ENCODE measurements at regions not wholly inside any gene's neighbourhood (a gene's known extent, or its start where the extent isn't known, plus 50 kb on each side); places are given as distances from the start of the nearest gene placed in this dataset.
"Not testable (repeated sequence)": the region's sequence is repeated elsewhere in the genome, so short reads cannot be mapped to it uniquely, and the experiment has no call there.

- DNase-seq = no peak
Measured at GRCh38 chr2:149773006-149773405, 185.4 kb upstream of the MMADHC start.

- peak; percentile 41 for DNase-seq
Measured at GRCh38 chr2:149768320-149768799, 180.8 kb upstream of the MMADHC start.

- peak; percentile 64 for DNase-seq
Measured at GRCh38 chr2:149767516-149767974, 180.0 kb upstream of the MMADHC start.

- no peak for DNase-seq
Measured at GRCh38 chr2:149766339-149766738, 178.8 kb upstream of the MMADHC start.

GRCh38 chr2:149765636-149766035 is 178.1 kb upstream of the MMADHC start:
- no peak for DNase-seq

- DNase-seq = no peak
Measured at GRCh38 chr2:149765003-149765402, 177.4 kb upstream of the MMADHC start.

- no peak for DNase-seq
Measured at GRCh38 chr2:149763358-149763757, 175.8 kb upstream of the MMADHC start.

GRCh38 chr2:149761611-149762010 is 174.0 kb upstream of the MMADHC start:
- no peak for DNase-seq

- DNase-seq = not testable (repeated sequence)
Measured at GRCh38 chr2:149759382-149759781, 171.8 kb upstream of the MMADHC start.

- not testable (repeated sequence) for DNase-seq
Measured at GRCh38 chr2:149754722-149755121, 167.1 kb upstream of the MMADHC start.

GRCh38 chr2:149747456-149747855 is 159.9 kb upstream of the MMADHC start:
- no peak for DNase-seq

GRCh38 chr2:149745396-149746230 is 158.0 kb upstream of the MMADHC start:
- DNase-seq = peak; percentile 65

GRCh38 chr2:149744865-149745264 is 157.3 kb upstream of the MMADHC start:
- DNase-seq = peak; percentile 71

- peak; percentile 96 for DNase-seq
Measured at GRCh38 chr2:149743842-149744448, 156.4 kb upstream of the MMADHC start.

- peak; percentile 93 for DNase-seq
Measured at GRCh38 chr2:149741646-149742045, 154.1 kb upstream of the MMADHC start.

- DNase-seq = no peak
Measured at GRCh38 chr2:149740490-149740889, 152.9 kb upstream of the MMADHC start.

- no peak for DNase-seq
Measured at GRCh38 chr2:149739883-149740265, 152.3 kb upstream of the MMADHC start.

- DNase-seq = peak; percentile 65
Measured at GRCh38 chr2:149739171-149739882, 151.8 kb upstream of the MMADHC start.

GRCh38 chr2:149738767-149739166 is 151.2 kb upstream of the MMADHC start:
- DNase-seq = peak; percentile 53

GRCh38 chr2:149737896-149738295 is 150.3 kb upstream of the MMADHC start:
- no peak for DNase-seq

GRCh38 chr2:149735237-149735958 is 147.8 kb upstream of the MMADHC start:
- no peak for DNase-seq

- DNase-seq = peak; percentile 81
Measured at GRCh38 chr2:149733936-149734685, 146.5 kb upstream of the MMADHC start.
